Tongue (tissue), 1 donor: ENCODE measurements at regions not wholly inside any gene's neighbourhood (a gene's known extent, or its start where the extent isn't known, plus 50 kb on each side); places are given as distances from the start of the nearest gene placed in this dataset.

Source experiments
- DNase-seq: peaks from one replicate; pipeline ENCODE4 v3.0.0-alpha.2; 2015

DNA sequence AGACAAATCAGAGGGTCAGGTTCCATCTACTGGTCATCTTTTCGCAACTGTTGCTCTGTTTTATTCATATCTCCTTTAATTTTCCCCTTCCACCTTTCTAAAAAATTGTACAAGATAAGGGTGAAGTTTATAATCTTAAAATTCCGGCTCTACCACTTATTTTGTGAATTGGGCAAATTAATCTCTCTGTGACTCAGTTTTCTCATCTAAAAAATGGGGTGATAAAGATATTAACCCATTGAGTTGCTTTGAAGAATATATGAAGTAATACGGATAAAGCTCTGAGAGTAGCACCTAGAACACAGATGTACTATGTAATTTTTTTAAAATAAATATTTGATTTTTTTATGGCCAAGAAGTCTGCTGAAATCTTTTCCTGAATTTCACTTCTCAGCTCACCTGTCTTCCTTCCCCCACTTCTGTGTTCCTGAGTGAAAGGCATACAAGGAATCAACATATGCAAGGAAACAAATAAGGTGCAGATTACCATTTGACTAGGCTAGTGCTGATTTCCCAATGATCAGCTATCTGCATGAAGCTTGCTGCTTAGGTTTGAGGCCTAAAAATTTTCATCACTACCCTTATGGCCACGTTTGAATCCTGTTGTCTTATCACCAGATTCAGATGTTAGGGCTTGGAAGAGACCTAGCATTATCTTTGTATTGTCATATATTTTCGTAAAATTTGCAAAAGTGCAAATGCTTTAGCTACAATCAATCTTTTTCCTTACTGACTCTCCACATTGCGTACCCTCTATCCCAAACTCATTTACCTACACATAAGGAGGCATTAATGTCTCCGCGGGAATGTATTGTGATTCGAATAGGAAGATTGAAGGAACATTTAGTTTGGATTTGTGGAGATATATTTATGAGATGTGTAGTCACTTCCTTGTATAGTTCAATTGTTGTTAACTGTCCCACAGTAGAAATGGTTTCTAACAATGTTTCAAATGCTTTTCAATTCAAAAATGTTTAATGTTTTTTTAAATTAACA lies 718.3 kb upstream of the PTBP2 start:
- no peak for DNase-seq

- peak; percentile 64 for DNase-seq
Observed at GRCh38 chr1:96009831-96010434, 711.7 kb upstream of the PTBP2 start.

GRCh38 chr1:96011606-96012005 lies 710.0 kb upstream of the PTBP2 start:
- no peak for DNase-seq

DNA sequence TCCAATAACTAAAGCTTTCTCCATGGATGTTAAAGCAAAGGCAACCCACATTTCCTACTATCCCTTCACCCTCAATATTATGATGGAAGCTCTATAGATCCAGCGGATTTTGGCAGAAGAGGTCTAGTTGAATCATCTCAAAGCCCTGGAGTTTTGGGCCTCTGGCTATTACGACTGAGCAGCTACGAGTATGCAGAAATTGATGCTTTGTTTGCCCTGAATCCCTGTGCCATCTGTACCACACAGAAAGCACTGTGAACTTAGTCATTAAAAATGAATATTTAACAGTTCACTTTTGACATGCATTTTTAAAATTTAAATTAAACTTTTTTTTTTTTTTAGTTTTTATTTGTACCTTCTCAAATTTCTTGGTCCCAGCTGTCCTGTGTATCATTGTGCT lies 705.4 kb upstream of the PTBP2 start:
- DNase-seq, result no peak

- no peak for DNase-seq
Observed at GRCh38 chr1:96020378-96020777, 701.2 kb upstream of the PTBP2 start.

GRCh38 chr1:96025062-96025461 lies 696.5 kb upstream of the PTBP2 start:
- DNase-seq, result no peak

GRCh38 chr1:96028071-96028470 lies 693.5 kb upstream of the PTBP2 start:
- no peak for DNase-seq

DNA sequence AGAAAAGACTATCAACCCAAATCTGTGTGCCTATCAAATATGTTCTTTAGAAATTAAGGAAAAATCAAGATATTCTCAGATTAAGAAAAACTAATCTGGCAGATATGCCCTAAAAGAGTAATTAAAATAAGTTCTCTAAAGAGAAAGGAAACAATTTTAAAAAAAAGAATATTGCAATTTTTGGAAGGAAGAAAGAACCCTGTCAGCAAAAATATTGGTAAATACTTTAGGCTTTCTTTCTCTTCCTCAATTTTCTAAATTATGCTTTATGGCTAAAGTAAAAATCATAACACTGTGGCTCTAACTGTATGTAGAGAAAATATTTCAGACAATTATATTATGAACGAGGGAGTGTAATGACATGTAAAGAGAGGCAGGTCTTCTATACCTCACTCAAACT lies 691.3 kb upstream of the PTBP2 start:
- DNase-seq, result no peak

DNA sequence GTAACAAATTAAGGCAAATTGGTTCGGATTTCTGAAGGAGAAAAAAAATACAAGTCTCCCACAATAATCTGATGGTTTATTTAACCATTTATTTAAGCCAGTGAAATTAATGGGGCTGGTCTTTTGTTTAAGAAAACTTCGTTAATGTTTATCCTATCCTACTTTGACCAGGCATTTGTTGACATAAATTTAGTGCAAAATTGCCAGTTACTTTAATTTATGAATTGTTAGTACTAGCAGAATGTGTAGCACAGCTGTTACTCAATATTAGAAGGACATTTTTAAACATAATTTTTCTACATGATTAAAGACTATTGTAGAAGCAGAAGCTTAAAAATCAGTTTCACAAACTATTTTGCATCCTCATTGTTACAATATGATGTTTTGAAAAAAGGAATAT lies 687.6 kb upstream of the PTBP2 start:
- DNase-seq, result no peak

DNA sequence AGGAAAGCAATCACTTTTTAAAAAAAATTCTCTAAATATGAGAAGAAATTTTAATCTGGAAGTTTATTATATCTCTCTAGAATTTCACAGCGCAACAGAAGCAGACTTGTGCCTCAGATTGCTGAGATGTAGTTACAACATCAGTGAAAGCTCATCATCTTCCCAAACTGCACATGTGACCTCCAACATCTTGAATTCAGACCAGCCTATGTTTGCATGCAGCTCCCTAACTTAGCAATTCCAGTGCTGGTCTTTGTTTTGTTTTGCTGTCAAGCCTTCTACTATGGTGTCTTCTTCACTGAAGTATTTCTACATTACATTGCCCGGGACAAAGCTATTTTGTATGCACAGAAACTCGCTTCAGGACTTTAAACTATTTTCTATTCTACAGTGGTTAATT lies 684.8 kb upstream of the PTBP2 start:
- DNase-seq, result no peak

DNA sequence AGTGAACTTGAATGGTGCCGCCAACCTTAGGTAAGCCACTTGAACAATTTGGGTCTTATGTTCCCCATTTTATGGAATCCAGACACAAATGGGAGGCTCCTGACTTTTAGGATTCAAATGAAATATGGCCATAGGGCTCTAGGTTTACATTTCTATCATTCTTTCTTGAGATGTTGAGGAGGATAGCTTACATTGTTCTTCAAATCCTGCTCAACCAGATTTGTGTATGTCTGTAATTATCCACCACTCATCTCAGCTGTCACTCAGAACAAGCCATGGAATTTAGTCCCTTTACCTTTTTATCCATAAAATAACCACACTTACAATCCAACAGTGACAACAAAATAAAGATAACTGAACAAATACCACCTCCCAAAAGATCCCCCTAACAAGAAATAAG lies 682.9 kb upstream of the PTBP2 start:
- DNase-seq, result no peak

- no peak for DNase-seq
Observed at GRCh38 chr1:96039910-96040309, 681.7 kb upstream of the PTBP2 start.

- no peak for DNase-seq
Observed at GRCh38 chr1:96041470-96041869, 680.1 kb upstream of the PTBP2 start.

DNA sequence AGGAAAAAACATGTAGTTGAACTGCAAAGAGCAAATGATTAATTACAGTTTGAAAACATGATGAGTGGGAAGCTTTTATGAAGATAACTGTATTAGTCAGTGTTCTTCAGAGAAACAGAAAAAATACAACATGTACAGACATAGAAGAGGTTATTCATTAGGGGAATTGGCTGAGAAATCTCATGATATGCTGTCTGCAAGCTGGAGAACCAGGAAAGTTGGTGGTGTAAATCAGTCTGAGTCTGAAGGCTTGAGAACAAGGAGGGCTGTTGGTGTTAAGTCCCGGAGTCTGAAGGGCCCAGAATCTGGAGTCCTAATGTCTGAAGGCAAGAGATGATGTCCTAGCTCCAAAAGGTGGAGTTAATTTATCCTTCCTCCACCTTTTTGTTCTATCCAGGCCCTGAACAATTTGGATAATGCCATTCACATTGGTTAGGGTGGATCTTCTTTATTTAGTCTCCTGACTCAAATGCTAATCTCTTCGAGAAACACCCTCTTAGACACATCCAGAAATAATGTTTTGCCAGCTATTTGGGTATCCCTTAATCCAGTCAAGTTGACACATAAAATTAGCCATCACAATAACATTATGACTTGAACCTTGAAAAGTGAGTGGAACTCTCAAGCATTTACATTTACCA lies 672.9 kb upstream of the PTBP2 start:
- no peak for DNase-seq

GRCh38 chr1:96049759-96050409 lies 671.7 kb upstream of the PTBP2 start:
- no peak for DNase-seq

- no peak for DNase-seq
Observed at GRCh38 chr1:96059276-96059675, 662.3 kb upstream of the PTBP2 start.

DNA sequence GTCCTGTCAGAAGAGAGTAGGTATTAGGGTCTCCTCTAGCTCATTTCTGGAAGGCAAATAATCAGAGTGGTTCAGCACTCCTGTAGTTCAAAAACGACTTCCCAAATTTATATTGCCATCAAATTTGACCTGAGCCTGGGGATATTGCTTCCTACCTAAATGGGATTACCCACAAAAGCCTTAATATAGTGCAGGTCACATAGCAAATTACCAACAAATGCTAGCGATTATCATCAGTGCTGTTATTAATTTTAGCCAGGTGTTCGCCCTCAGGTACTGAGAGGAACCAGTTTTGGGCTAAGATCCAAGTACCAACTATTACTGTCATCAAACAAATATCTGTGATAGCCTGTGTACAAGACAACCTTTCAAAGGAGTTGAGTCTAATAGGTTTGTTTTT lies 661.8 kb upstream of the PTBP2 start:
- DNase-seq, result no peak

DNA sequence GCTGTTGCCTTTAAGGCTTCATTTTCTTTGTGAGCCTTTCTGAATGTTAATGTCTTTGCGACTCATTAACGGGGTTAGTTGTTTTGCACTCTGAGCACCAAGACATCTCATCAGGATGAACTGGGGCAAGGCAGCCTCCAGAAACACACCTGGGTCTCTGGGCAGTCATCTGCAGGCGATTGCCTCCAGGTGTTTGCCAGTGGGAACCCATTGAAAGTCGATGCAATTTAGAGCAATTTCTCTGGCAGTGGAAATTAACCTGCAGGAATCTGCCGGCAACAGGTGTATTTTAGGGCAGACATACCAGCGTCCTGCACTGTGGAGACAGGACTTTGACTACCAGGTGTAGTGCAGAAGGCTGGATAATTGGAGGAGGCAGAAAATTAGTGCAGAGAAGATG lies 661.0 kb upstream of the PTBP2 start:
- DNase-seq, result no peak

- DNase-seq, result no peak
Observed at GRCh38 chr1:96072021-96072420, 649.6 kb upstream of the PTBP2 start.

- DNase-seq, result no peak
Observed at GRCh38 chr1:96073100-96073499, 648.5 kb upstream of the PTBP2 start.

DNA sequence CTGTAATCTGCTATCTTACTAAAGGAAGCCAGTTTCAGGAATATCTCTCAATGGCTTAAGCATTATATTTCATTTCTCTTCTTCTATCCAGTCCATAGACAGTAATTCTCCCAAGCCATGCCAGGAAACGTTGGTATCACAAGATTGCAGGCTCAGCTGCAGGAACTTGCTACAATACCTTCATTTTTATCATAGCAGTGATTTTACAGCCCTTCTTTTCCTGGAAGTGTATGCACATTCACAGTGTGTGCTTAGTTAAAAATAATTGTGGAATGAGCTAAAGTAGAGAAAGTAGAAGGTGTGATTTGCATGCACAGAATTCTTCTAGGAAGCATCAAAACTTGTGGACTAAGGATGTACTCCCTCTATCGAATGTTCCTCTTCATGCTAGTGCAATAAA lies 647.2 kb upstream of the PTBP2 start:
- DNase-seq, result no peak

DNA sequence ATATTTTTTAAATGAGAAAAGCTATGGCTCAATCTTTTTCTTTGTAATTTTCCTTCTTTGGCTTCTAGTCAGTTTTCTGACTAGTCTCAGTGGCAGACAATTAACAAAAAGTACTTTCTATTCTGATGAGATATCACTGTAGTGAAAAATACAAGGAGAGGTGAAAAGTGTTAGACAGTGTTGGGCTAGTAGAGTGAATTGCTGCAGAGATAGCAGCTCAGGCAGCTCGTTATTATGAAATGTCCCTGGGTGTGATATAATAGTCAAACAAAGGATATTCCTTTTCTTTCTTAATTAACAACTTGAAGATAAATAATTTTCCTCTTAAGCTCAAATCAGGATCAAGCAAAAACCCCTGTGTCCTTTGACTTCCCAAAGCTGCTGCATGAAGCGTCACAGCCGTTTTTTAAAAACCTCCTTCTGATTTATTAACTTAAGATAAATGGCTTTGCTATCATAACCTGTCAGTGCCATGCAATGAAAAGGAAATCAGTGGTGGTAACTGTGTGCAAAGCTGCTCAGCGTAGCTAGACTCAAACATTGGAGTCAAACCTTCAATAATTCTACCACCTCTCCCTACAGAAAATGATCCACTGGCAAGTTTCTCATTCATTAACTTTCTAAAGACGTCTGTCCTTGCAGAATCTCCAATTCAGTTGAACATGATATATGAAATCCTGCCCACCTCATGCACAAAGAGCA lies 646.6 kb upstream of the PTBP2 start:
- no peak for DNase-seq
